GM18868 (cell line): ENCODE measurements at regions not wholly inside any gene's neighbourhood (a gene's known extent, or its start where the extent isn't known, plus 50 kb on each side); places are given as distances from the start of the nearest gene placed in this dataset.

ENCODE experiments used
- ATAC-seq: cut with Tn5 transposase; IDR thresholded peaks from one replicate; pipeline ENCODE4 v1.9.1; 2021; ENCODE audit warnings: mild to moderate bottlenecking, moderate library complexity; ENCODE audit not compliant: unreplicated experiment

DNA sequence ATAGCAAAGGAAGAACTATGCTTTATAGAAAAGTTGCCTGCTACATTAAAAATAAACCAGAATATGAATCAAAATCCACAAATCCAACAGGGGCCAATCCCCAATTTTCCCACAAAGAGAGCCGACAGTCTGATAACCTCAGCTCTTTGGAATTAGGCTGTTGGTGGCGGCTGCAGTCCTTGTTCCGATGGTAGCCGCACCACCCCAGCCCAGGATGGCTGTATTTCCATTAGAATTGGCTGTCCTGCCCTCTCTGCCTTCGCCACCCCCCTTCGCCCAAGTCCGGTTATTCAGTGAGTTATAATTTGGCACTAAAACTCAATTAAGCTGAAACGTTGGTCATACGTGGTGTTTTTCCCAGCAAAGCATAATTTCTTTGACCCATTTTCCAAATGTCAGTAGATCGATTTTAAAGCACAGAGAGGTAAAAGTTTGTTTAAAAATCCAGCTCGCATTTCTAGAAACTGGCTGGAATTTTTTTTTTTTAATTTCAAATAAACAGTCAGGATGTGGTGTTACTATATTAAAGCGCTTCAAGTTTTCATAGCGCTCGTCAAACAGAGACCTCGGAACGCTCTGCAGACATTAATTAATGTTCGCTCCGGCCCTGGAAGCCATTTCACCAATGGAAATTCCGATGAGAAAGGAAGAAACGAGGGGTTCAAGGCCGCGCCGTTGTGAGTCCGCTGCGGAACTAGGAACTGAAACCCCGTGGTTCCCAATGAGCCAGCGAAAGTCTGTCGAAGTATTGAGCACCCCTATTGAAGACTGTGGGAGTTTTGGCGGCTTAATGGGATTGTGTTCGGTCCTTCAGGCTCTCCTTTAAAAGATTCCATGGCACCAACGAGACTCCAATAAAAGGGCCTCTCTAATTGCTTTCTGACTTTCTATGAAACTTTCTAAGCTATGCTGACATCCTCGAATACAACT is 104.8 kb upstream of the DIO3 start:
- ATAC-seq = no peak

DNA sequence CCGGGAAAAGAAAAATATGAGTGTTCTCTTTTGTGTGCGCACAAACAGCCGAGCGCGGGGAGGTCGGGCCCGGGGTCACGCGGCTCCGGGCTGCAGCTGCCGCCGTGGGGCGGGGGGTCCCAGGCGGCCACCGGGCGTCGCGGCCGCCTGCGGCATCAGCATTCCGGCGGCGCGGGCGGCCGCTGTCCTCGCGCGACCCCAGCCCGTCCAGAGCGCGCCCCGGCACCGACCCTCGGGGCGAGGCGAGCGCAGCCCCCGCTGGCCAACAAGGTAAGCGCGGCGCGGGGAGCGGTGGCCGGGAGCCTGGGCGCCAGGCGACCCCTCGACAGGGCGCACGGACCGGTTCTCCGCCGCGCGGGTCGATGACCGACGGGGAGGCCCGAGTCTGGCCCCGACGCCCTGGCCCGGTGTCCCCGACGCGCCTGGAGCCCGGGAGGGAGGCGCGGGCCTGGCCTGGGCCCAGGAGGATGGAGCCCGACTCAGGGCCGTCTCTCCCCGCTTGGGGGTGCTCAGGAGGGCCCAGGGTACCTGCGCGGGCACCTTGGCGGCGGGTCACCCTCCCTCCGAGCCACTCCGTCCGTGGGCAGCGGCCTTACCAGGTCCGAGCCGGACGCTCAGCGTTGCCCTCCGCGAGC is 103.9 kb upstream of the DIO3 start:
- no peak for ATAC-seq

DNA sequence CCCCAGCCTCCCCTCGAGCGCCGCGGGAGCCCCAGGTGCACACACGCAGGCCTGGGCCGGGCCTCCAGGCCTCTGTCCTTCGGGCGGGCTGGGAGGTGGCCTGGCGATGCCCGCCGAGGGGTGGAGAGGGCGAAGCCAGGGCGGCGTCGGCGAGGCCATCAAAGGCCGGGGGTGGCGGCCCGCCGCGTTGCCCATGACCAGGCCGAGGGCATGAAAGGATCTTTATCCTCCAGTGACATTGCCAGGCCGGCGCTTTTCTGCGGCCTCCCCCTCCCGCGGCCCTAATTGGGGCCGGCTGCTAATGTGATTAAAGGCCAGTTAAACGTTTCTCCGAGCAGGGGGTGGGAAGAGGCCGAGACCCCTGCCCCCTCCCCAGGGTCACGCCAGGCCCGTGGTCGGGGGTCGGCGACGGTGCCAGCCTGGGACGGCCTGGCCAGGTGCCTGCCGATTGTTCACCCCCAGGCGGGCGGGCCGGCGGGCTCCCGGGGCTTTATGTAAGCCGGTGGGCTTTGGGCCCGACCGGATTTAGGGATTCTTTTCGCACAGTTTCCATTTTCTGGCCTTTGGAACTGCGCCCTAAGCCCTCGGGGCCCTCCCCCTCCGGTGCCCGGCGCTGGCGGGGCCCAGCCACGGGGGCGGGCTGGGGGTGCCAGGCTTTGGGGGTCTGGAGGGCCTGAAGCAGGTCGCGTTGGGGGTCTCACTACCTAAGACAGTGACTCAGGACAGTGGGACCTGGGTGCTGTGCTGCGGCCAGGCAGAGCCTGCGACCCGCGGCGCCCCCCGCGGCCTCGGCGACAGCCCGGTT is 103.2 kb upstream of the DIO3 start:
- ATAC-seq = no peak

DNA sequence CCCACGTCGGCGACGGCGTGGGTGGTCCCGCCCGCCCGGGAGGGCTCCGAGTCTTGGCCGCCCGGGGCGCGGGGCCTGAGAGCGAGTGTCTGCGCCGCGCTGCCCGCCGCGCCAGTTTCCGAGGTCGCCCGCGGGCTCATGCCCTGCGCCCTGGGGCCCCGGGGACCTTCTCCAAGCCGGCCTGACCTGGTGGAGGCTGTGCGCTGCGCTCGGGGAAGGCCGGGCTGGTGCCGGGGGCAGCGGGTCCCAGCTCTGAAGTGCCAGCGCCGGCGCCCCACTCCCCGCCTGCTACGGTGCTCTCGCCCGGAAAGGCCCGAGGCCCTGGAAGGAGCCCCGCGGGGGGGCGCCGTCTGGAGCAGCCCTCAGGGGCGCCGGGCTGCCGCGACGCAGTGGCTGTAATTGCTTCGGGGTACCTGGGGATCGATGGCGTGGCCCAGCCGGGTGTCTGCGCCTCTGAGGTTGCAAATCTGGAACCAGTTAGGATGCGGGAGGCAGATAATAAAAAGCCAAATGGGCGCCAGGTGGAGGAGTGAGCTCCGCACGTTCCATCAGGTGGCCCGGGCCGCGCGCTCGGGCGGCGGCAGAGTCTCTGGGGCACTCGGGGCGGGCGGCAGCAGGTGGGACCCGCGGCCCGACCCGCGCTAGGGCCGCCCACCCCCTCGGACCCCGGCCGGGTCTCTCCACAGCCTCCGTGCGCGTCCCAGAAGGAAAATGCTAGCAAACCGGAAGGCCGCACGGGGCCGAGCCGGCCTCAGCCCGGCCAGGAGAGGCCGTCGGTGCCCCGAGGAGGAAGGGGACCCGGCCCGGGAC is 102.3 kb upstream of the DIO3 start:
- ATAC-seq = no peak

DNA sequence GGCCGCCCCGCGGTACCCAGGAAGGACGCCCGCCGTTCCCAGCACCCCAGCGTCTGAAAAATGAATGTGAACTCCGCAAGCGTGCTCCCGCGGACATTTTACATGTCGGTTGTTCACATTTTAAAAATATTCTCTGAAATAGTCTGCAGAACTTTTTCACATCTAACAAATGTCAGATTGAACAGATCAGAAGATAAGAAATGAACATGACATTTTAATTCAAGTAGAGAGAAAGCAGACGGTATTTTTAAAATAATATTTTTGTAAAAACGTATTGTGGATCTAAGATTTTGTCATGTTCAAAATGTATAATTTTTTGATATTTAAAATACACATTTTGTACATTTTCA is 101.8 kb upstream of the DIO3 start:
- ATAC-seq = no peak

DNA sequence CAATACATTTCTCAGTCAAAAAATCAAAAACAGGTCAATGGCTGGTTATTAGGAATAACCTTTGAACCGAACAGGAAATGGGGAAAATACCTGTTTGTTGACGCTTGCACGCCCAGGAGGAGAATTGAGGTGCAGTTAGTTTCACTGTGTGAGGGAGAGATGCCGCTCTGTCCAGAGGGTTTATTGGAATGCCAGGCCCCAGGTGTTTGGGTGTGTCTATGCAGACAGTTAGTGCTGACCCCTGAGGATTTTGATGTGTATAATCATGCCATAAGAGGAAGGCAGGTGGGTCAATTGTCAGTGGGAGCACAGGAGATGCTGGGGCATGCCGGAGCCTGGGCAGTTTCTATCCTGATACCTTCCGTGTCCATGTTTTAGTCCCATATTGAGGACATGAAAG is 100.8 kb upstream of the DIO3 start:
- ATAC-seq = no peak

DNA sequence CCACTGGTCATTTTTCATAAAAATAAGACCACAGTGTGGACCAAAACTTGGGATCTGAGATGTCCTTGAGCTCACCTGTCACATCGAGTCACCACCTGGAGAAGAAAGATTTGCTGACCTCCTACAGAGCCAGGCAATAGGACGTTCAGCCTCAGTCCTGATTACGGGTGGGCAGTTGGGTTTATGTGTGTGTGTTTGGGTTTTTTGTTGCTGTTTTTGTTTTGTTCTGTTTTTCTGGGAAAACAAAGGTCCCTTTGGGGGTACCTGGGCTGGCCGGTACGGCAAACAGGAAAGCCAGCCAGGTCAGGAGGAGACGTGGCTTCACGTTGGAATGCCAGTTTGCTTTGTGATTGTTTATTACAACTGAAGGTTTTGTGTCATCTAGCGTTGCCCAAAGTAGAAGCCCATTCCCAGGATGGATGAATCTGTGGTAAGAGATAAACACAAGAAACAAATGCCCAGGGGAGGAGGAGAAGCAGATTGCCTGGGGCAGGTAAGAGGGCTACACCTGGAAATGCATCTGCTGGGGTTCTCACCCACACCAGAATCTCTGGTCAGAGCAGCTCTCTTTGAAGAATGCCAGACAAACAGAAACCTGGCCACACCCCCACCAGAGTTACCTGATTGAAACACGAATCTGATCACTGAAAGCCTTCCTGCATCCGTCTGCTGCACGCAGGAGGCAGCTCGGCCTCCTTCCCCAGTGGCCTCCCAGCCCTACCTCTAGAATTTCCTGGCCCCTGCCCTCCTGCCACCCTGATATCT is 100.1 kb upstream of the DIO3 start:
- no peak for ATAC-seq

DNA sequence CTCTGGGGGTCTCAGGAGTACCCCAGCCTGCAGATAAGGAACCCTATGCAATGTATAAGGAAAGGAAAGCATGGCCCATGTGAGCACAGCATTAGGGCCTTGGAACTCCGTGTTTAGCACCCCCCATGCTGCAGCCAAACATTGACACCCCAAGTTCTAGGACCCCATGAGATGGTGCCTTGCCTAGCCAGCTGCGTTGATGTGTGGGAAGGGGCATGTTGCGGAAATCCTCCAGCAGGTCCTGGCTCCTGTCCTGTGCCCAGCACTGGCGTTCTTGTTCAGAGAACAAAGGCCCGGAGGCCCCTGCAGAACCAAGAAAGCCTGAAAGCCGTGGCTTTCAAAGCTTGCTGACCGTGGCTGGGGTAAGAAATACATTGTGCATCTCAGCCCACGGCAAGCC is 99.4 kb upstream of the DIO3 start:
- ATAC-seq = no peak

DNA sequence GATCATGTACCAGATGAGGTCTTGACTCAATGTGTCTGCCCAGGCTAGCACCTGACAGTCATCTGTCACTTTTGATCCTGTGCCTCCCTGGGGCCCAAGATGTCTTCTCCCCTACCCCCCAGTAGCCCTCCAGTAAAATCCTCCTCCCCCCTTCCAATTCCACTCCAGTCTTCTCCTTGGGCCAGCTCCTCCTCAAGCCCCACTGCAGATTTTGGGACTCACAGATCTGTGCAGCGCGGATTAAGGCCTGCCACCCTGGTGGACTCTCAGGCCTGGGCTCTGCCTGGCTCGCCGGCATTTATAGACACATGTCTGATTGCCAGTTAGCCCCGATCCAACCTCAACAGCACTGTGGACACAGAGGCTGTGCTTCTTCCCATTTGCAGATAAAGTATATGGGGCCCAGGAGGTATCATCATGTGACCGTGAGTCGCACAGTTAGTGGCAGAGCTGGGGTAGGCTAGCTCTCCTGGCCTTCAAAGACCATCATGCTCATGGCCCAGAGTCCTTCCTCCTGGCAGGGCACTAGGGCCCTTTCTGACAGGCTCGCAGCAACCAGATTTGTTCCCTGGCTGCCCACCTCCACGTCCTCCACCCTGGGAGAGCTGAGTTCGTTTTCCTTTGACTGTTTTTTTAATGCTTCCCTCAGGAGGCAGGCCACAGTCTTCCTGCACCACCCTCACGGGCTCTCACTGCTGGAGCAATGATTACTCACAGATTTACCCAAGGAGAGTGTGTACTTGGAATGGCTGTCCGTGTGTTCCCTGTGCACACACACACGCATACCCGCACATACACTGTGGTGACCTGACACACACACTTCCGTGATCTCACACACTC is 98.3 kb upstream of the DIO3 start:
- no peak for ATAC-seq

DNA sequence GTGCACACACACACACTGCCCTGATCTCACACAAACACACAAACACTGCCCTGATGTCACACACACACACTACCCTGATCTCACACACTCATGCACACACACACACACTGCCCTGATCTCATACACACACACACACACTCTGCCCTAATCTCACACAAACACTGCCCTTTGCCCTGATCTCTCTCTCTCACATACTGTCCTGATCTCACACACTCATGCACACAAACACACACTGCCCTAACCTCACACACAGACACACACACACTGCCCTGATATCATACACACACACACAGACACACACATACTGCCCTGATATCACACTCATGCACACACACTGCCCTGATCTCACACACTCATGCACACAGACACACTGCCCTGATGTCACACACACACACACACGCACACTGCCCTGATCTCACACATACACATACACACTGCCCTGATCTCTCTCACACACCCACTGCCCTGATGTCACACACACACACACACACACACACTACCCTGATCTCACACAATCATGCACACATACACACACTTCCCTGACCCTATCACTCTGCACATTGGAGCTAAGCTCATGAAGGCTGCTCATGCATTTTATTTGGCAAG is 97.6 kb upstream of the DIO3 start:
- no peak for ATAC-seq

DNA sequence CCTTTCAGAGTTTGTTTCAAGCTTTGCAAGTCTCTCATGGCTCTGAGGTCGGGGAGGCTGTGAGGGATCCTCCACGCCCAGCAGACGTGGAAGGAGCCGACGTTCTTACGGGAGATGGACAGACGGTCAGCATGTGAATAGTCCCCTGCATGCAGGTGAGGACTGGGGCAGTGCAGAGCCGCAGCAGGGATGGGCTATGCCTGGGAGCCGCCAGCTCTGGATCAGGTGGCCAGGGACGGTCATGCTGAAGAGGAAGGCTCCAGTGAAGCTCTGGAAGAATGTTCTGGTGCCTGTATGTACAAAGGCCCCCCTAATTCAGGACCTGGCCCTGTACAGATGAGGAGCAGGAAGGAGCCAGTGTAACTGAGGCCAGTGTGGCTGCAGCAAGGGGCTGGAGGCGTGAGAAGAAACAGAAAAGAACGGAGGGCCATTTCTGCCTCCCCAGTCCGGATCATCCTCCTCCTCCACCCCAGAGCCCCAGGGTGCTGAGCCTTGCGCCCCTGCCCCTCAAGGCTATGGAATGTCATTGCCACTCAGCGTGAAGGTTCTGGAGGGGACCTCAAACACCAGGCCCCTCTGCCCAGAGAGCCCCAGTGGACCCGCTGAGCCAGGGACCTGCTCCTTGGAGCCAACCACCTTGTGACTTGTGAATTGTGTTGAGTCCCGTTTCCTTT is 96.8 kb upstream of the DIO3 start:
- no peak for ATAC-seq

DNA sequence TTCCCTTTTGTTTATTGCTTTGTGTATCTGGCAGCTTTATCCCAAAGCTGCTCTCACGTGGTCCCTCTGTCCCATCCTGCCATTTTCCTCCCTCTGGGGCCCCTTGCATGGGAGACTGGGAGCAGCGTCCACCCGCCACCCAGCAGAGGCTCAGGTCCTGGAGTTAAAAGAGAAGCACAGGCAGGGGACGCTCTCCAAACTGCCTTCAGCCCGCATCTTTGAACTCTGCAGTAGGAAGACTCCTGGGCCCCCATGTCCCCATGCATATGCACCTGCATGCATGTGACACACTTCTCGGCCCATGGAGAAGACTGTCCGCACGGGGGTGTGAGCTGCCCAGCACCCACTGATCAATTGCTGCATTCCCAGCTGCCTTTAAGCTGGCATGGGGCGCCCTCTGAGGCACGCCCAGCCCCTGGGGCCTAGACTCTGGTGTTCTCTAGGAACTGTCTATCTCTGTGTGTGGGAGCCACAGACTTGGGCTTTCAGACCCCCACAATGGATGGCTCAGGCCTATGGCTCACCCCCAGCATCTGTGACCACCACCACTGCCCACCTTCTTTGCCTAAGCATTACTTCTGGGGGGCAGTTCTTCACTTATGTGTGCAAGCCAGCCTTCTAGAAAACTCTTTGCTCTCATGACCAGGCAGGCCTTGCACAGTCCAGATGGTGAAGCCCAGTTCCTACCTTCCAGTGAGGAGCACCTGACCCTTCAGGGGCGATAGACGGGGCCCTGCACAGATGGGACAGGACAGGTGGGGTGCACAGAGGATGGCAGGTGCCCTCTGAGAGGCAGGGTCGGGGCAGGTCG is 96.1 kb upstream of the DIO3 start:
- no peak for ATAC-seq

DNA sequence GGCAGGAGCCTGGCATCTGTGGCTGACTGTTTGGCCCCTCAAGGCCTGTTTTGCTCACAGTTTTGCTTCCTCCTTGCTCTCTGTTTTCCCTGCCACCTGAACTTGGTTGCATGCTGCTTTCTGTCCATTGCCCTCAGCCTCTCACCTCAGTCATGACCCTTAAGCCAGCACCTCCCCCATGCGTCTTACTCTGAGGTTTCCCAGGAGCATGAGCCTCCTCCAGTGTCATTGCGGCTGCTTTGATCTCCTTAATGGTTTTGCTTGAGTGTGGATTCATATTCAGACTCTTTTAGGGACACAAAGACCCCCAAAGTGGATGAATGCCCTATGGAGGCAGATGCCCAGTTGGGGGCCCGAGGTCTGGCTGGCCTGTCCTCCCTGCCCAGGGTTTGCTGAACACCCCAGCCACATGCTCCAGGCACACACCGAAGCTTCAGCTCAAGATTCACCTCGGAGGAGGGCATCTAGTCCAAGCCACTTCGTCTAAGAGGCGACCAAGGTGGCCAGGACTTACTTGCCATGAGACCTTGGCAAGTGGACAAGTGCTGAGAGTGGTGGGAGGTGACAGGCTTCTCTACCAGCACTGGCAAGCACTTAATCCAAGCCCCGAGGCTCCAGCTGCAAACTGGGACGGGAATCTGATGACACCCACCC is 95.4 kb upstream of the DIO3 start:
- ATAC-seq = no peak

DNA sequence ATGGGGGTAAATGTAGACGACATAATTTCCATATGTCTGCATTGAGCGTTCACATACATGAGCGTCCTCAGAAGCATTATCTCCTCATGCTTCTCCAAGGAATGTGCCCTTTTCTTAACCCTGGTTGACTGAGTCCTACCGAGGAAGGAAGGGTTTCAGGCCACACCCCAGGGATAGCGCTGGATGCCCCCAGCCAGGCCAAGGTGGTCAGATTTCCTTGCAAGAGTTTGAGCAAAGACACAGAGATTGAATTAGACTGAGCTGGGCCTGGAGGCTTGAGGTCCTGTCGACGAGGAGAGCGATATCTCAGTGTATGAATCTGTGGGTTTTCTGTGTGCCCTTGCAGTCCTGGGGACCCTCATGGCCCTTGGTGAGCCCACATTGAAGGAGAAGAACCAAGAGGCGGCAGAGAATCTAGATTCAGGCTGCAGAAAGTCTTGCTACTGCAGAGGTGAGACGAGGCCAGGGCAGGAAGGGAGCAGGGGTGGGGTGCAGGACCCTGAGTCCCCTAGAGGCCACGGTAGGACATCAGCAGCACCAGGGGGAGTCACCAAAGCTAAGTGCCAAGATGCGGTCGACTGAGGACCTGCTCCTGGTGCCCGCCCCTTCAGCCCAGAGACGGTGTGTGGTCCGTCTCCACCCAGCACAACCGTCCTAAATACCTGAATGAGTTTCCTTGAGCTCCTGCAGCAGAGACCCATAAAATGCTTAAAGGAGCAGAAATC is 94.7 kb upstream of the DIO3 start:
- ATAC-seq = no peak

DNA sequence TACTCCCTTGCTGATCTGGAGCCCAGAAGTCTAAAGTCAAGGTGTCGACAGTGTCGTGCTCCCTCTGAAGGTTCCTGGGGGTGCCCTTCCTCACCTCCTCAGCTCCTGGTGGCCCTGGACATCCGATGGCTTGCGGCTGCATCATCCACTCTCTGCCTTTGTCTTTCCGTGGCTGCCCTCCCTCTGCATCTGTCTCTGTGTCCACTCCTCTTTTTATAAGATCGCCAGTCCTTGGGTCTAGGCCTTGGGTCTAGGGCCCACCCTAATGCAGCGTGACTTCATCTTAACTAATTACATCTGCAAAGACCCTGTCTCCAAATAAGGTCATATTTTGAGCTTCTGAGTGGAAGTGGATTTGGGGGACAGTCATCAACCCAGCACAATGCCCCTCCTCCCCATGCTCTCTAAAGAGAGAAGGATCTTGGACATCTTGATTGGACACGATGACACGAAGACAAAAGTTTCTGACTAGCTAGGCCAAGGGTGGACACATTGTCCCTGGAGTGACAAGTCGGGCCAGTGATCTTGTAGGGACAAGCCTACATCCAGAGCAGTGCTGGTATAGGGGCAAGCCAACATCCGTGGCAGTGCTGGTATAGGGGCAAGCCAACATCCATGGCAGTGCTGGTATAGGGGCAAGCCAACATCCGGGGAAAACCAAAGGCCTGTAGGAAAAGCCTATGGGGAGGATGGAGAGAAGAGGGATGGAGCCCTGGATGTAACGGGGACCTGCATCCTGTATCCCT is 93.9 kb upstream of the DIO3 start:
- no peak for ATAC-seq
